Right kidney (tissue), 1 donor: ENCODE measurements at regions not wholly inside any gene's neighbourhood (a gene's known extent, or its start where the extent isn't known, plus 50 kb on each side); places are given as distances from the start of the nearest gene placed in this dataset.
"Not testable (repeated sequence)": the region's sequence is repeated elsewhere in the genome, so short reads cannot be mapped to it uniquely, and the experiment has no call there.

Experiments used
- DNase-seq: peaks from one replicate; pipeline ENCODE4 v3.0.0-alpha.2; 2016

DNA sequence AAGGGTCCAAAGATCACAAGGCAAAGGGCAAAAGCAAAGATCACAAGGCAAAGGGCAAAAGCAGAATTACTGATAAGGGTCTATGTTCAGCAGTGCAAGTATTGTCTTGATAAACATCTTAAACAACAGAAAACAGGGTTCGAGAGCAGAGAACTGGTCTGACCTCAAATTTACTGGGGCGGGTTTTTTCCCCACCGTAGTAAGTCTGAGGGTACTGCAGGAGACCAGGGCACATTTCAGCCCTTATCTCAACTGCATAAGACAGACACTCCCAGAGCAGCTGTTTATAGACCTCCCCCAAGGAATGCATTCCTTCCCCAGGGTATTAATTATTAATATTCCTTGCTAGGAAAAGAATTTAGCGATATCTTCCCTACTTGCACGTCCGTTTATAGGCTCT is 61.3 kb downstream of the ZNF860 start:
- not testable (repeated sequence) for DNase-seq

DNA sequence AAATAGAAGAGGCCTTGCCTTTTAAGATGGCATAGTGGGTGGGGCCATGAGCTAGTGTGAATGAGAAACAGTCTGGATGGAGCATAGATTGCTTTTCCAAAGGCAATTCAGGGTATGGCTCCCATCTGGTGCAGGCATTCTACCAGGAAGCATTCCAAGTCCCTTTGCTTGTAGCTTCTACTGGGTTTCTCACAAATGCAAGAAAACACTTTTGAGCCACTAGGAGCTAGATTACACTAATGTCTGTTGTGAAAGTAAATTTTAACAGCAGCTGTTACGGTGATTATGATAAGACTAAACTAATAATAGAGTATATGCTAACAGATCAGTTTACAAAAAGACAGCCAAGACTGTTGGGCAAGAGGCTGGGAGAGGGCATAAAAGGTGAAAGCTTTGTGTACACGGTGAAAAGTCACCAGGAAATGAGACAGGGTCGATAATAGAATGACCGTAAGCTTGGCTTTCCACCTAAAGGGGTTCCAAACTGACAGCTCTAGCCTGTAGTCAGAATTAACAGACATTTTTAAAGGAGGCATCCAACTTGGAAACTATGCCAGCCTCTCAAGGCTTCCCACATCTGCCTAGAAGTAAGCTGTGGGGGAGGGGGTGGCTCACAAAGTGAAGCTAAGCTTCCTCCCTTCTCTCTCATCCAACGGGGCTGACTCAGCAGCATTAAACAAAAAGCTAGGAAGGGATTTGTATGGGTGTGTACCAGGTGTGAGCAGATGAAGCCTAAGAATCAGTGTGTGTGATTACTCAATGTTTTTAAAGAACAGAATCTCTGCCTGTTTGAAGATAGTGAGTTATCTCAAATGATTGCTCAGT is 61.1 kb upstream of the GPD1L start:
- DNase-seq, result peak; percentile 13

DNA sequence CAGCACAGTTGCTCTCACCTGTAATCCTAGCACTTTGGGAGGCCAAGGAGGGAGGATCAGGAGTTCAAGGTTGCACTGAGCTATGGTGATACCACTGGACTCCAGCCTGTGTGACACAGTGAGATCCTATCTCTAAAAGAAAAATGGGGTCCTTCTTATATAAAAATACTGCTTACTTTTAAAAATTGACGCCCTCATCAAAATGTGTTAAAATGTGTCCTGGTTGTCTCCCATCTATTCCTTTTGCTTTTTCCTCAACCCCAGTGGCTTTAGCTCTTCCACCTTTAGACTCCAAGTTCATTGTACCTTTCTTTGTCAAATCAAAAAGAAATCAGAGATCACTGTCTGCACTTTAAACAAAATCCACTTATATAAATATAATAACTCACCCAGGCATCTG is 60.3 kb upstream of the GPD1L start:
- DNase-seq, result no peak

DNA sequence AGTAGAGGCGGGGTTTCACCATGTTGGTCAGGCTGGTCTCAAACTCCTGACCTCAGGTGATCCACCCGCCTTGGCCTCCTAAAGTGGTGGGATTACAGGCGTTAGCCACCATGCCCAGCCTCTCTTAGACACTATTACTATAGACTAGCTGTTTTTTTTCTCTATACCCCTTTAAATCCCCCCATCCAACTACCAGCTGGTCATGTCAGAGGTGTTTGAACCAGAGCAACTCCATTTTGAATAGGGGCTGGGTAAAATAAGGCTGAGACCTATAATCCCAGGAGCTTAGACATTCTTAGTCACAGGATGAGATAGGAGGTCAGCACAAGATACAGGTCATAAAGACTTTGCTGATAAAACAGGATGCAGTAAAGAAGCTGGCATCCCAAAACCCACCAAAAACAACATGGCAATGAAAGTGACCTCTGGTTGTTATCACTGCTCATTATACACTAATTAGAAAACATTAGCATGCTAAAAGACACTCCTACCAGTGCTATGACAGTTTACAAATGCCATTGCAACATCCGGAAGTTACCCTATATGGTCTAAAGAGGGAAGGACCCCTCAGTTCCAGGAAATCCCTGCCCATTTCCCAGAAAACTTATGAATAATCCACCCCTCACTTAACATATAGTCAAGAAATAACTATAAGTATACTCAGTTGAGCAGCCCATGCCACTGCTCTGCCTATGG is 57.8 kb upstream of the GPD1L start:
- DNase-seq, result no peak

DNA sequence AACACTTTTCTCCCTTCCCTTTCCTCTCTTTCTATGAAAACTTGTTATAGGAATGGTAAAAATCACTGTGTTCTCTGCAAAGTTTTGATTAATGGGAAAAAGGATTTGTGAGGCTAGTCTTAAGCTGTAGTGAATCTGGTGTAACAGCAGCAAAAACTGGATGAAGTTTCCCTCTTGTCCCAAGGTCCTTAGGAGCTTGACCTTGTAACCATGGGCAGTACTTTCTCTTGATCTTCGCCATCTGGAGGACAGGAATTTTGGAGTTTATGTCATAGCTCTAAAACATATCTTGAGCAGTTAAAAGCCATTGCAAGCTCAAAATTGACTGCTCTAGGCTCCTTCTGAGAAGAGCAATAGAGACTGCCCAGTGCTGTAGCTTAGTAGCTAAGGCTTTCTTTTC is 56.5 kb upstream of the GPD1L start:
- DNase-seq, result no peak

DNA sequence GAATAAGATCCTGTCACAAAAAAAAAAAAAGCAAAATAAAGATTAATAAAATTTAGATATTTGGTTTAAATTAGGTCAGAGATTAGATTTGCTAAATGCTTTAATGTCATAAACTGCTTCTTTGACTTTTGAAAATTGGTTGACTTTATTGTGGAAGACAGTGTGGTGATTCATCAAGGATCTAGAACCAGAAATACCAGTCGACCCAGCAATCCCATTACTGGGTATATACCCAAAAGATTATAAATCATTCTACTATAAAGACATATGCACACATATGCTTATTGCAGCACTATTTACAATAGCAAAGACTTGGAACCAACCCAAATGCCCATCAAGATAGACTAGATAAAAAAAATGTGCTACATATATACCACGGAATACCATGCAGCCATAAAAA is 54.2 kb upstream of the GPD1L start:
- DNase-seq, result not testable (repeated sequence)

DNA sequence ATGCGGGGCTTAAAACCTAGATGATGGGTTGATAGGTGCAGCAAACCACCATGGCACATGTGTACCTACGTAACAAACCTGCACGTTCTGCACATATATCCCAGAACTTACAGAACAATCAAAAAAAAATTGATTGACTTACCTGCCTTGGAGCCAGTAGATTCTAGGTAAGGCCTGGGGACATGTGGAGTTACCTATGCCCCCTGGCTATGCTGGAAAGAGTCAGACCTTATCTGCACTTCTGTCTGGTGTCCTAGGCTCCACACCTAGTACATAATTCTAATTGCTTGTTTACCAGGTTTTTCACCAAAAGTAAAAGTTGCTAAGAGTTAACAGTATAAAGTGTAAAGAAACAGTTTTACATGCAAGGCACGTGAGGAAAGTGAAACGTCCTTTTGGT is 53.6 kb upstream of the GPD1L start:
- not testable (repeated sequence) for DNase-seq

DNA sequence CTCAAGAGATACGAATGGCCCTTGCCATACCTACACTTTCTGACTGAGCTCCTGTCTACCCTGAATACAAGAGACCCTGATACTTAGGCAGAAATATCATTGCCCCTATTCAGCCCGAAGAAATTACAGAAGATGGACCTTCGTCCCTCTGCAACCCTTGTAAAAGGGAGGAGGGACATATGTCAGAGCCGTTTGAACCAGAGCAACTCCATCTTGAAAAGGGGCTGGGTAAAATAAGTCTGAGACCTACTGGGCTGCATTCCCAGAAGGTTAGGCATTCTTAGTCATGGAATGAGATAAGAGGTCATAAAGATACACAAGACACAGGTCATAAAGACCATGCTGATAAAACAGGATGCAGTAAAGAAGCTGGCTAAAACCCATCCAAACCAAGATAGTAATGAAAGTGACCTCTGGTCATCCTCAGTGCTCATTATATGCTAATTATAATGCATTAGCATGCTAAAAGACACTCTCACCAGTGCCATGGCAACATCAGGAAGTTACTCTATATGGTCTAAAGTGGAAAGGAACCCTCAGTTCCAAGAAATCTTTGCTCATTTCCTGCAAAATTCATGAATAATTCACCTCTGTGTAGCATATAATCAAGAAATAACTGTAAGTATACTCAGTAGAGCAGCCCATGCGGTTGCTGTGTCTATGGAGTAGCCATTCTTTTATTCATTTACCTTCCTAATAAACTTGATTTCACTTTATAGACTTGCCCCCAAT is 49.7 kb upstream of the GPD1L start:
- no peak for DNase-seq
